Colonic mucosa (tissue), 4 donors: ENCODE measurements at regions not wholly inside any gene's neighbourhood (a gene's known extent, or its start where the extent isn't known, plus 50 kb on each side); places are given as distances from the start of the nearest gene placed in this dataset.

Experiments
- DNase-seq: peaks from one replicate; pipeline ENCODE4 v3.0.0-alpha.2; 2020
- H3K27ac ChIP-seq: fragments of 200-600 bp; one replicate; pipeline ENCODE4 v1.8.0; 2021
- H3K27me3 ChIP-seq: fragments of 200-600 bp; one replicate; pipeline ENCODE4 v1.8.0; 2021
- H3K36me3 ChIP-seq: fragments of 200-600 bp; one replicate; pipeline ENCODE4 v1.8.0; 2021
- H3K4me1 ChIP-seq: fragments of 200-600 bp; one replicate; pipeline ENCODE4 v1.8.0; 2021; ENCODE audit warnings: mild to moderate bottlenecking
- H3K4me3 ChIP-seq: fragments of 200-600 bp; one replicate; pipeline ENCODE4 v1.8.0; 2021
- H3K9ac ChIP-seq, 2 donors: one replicate each; pipeline ENCODE4 v1.7.0; 2013; ENCODE audit warnings: control low read depth in 2 of 2, low read depth in 2 of 2, low read length in 2 of 2
- H3K9me3 ChIP-seq: fragments of 200-600 bp; one replicate; pipeline ENCODE4 v1.8.0; 2021
- intact Hi-C: fragments of 100-400 bp; cut with DNase I; formaldehyde crosslinking; loops from one replicate; pipeline ENCODE4 v1.14.1; 2022
- TF ChIP-seq, protein P1 (sequence below): fragments of 200-600 bp; IDR thresholded peaks from one replicate; pipeline ENCODE4 v1.8.0; 2022; ENCODE audit warnings: antibody characterized with exemption, mild to moderate bottlenecking
- donor health status: healthy.
- donor health status: DM: no; HTN: no; CAD: no.
- donor health status: DM: no; HTN: no; CAD: no.

DNA sequence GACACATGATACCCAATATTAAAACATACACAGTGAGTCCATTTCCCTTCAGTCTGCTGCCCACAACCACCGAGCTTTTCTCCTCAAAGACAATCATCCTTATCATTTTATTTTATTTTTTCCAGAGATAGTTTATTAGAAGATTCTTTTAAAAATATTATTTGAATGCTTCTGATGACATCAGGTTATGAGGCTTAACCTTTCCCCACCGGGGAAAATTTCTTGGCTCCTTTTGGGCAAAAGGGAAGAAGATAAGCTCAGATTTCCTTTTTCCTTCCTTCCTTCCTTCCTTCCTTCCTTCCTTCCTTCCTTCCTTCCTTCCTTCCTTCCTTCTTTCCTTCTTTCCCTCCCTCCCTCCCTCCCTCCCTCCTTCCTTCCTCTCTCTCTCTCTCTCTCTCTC is 149.5 kb upstream of the CITED2 start:
- intact Hi-C loops = no loop called here
- H3K27me3 ChIP-seq = no peaks in the 10 kb centered on the region
- no peaks in the 10 kb centered on the region for H3K4me1 ChIP-seq
- TF ChIP-seq, protein P1, sequence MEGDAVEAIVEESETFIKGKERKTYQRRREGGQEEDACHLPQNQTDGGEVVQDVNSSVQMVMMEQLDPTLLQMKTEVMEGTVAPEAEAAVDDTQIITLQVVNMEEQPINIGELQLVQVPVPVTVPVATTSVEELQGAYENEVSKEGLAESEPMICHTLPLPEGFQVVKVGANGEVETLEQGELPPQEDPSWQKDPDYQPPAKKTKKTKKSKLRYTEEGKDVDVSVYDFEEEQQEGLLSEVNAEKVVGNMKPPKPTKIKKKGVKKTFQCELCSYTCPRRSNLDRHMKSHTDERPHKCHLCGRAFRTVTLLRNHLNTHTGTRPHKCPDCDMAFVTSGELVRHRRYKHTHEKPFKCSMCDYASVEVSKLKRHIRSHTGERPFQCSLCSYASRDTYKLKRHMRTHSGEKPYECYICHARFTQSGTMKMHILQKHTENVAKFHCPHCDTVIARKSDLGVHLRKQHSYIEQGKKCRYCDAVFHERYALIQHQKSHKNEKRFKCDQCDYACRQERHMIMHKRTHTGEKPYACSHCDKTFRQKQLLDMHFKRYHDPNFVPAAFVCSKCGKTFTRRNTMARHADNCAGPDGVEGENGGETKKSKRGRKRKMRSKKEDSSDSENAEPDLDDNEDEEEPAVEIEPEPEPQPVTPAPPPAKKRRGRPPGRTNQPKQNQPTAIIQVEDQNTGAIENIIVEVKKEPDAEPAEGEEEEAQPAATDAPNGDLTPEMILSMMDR = no peak
- H3K4me3 ChIP-seq = no peak overlapping the region
- H3K9ac ChIP-seq = no peak overlapping the region
- no peak overlapping the region for H3K27ac ChIP-seq
- H3K36me3 ChIP-seq = no peaks in the 10 kb centered on the region
- no peaks in the 10 kb centered on the region for H3K9me3 ChIP-seq
- DNase-seq = no peak

DNA sequence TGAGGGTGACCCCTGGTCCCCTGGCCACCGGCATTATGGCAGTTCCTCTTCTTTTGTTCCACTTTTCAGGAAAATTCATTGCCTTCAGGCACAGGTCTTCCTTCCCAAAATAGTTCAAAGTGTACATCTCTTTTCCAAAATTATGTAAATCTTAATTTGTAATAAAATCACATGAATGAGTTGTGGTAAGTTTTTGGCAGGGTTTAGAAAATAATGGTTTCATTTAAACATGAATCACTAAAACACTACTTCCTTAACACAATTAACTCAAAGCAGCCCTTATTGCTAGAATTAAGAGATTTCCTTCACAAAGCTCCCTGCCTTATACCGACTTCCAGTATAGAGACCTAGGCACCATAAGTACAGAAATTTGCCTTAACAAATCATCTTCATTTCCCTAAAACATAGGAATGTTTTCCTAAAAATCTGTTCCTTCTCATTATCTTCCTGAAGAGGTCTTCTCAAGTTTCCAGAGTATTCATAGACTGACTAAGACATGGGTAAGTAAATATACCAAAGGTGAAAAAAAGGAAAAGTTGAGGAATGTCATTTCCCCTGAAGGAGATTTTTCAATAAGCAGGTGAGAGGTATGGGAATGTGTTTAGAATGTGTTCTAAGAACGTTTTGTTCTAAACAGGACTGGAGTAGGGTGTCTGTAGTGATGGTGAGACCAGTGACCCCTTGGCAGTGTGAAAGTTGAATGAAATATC is 148.2 kb upstream of the CITED2 start:
- Histone ChIP-seq H3K9ac (no peak overlapping the region), H3K27me3 (no peaks in the 10 kb centered on the region), H3K4me1 (no peaks in the 10 kb centered on the region), H3K9me3 (no peaks in the 10 kb centered on the region), H3K36me3 (no peaks in the 10 kb centered on the region), H3K4me3 (no peak overlapping the region), H3K27ac (no peak overlapping the region)
- intact Hi-C loops = no loop called here
- TF ChIP-seq, protein P1 = no peak
- no peak for DNase-seq

DNA sequence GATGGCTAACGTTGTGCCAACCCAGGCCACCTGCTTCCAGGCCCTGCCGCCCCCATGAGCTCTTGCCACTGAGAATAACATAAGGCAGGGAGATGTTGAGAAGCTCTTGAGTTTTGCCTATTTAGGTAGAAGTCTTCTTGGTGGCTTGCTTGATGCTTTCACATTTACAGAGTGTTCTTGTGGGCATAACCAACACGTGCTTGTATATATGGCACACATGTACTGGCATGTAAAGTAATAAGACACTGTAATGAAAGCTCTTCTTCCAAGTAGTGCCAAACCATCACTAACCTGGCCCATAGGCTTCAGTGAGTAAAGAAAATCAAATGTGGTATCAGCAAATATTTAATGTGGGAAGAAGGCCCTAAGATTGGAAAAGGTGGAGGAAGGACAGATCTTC is 146.9 kb upstream of the CITED2 start:
- TF ChIP-seq, protein P1 = no peak
- H3K27ac ChIP-seq = no peak overlapping the region
- H3K36me3 ChIP-seq = no peaks in the 10 kb centered on the region
- H3K9ac ChIP-seq = no peak overlapping the region
- DNase-seq = no peak
- intact Hi-C loops = no loop called here
- no peaks in the 10 kb centered on the region for H3K4me1 ChIP-seq
- H3K9me3 ChIP-seq = no peaks in the 10 kb centered on the region
- no peaks in the 10 kb centered on the region for H3K27me3 ChIP-seq
- no peak overlapping the region for H3K4me3 ChIP-seq

DNA sequence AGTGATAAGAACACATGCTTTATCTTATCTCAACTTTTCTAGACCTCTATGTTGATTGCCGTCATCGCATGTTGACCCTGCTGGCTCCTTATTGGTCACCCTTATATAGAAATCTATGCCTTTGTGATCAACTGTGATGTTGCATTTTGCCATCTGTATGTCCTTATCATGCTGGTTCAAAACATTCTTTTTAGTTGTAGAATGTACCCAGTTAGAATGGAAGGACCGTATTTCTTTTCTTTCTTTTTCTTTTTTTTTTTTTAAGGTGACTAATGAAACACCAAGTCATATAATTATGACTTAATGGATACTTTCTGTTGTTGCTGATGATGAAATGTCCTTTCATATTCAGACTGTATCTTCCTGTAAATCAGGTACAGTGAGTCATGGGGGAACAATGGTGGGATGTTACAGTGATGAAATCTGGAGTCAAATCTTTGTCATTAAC is 145.9 kb upstream of the CITED2 start:
- H3K36me3 ChIP-seq = no peaks in the 10 kb centered on the region
- no peaks in the 10 kb centered on the region for H3K4me1 ChIP-seq
- no peak for DNase-seq
- intact Hi-C loops = no loop called here
- TF ChIP-seq, protein P1 = no peak
- H3K27ac ChIP-seq = no peak overlapping the region
- H3K27me3 ChIP-seq = no peaks in the 10 kb centered on the region
- no peaks in the 10 kb centered on the region for H3K9me3 ChIP-seq
- H3K4me3 ChIP-seq = no peak overlapping the region
- H3K9ac ChIP-seq = no peak overlapping the region

DNA sequence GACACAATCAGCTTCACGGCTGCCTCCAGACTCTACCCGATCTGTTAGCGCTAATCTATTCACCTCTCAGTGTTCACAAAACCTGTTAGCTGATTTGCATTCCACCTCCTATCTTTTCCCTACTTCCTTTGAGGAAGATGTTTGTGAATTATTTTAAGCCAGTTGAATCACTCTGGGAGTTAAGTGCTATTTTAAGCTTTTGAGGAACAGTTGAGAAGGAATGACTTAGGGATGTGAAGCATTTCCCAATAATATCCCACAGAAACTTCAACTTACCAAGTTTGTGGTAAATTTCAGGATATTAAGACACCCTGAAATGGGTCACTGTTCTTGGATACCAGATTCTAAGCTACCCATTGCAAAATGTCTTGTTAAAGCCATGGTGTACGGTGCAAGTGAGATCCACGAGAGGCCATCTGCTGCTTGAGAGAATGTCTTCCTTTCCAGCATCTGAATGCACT is 145.2 kb upstream of the CITED2 start:
- TF ChIP-seq, protein P1 = no peak
- Histone ChIP-seq H3K27ac (no peak overlapping the region), H3K27me3 (no peaks in the 10 kb centered on the region), H3K4me1 (no peaks in the 10 kb centered on the region), H3K9ac (no peak overlapping the region), H3K9me3 (no peaks in the 10 kb centered on the region), H3K36me3 (no peaks in the 10 kb centered on the region), H3K4me3 (no peak overlapping the region)
- no peak for DNase-seq
- intact Hi-C loops = no loop called here
